SK-N-SH (cell line): ENCODE measurements at regions not wholly inside any gene's neighbourhood (a gene's known extent, or its start where the extent isn't known, plus 50 kb on each side); places are given as distances from the start of the nearest gene placed in this dataset.

Experiments
- CTCF ChIA-PET: fragments of 300-600, 350-600 bp; formaldehyde crosslinking; extraction: SDS; loops from one replicate; lab custom pipeline; 2021; lab: Yijun Ruan, JAX
- POLR2A ChIA-PET: fragments of 350-600 bp; sonication (Branson Sonifier 250); formaldehyde crosslinking; extraction: SDS; loops from one replicate; lab custom pipeline; 2020; ENCODE audit warnings: antibody characterized with exemption, inconsistent platforms; lab: Yijun Ruan, JAX
- DNase-seq: peaks from one replicate; pipeline ENCODE4 v3.0.0; 2012
- H2AFZ ChIP-seq: fragments of 200-600 bp; sonication (generic); 2 replicates; pipeline ENCODE4 v1.8.1; 2016; ENCODE audit warnings: antibody characterized with exemption, mild to moderate bottlenecking, low read depth
- H3F3A ChIP-seq: fragments of 200-600 bp; sonication (generic); replicated peaks from 2 replicates; pipeline ENCODE3; 2016; ENCODE audit warnings: antibody characterized with exemption, mild to moderate bottlenecking; ENCODE audit not compliant: insufficient read depth
- H3K27ac ChIP-seq, 2 experiments: fragments of 200-500 bp in 1 of 2; fragments of 200-600 bp in 1 of 2; sonication (Bioruptor generic) in 1 of 2; sonication (generic), shearing (Covaris generic) in 1 of 2; 2 replicates each; pipeline versions ENCODE4 v1.5.1 to v1.6.1; 2014 to 2016; ENCODE audit warnings: low read depth in 2 of 2, inconsistent platforms in 1 of 2, low read length in 1 of 2, mild to moderate bottlenecking in 1 of 2, mixed read lengths in 1 of 2
- H3K27me3 ChIP-seq: fragments of 200-600 bp; sonication (generic), shearing (Covaris generic); 2 replicates; pipeline ENCODE4 v1.6.1; 2016; ENCODE audit warnings: mixed run types; ENCODE audit not compliant: insufficient read depth
- H3K36me3 ChIP-seq, 2 experiments: fragments of 200-500 bp in 1 of 2; fragments of 200-600 bp in 1 of 2; sonication (Bioruptor generic) in 1 of 2; sonication (generic) in 1 of 2; replicated peaks in 1 of 2; 2 replicates each; pipeline versions ENCODE3 to v1.5.1; 2014 to 2016; ENCODE audit warnings: low read length in 1 of 2, mild to moderate bottlenecking in 1 of 2; ENCODE audit not compliant: insufficient read depth in 2 of 2, control insufficient read depth in 1 of 2
- H3K4me1 ChIP-seq, 2 experiments: fragments of 200-500 bp in 1 of 2; fragments of 200-600 bp in 1 of 2; sonication (Bioruptor generic) in 1 of 2; sonication (generic), shearing (Covaris generic) in 1 of 2; 2 replicates each; pipeline versions ENCODE4 v1.5.1 to v1.6.1; 2014 to 2016; ENCODE audit warnings: low read depth in 1 of 2, low read length in 1 of 2, mixed run types in 1 of 2; ENCODE audit not compliant: insufficient read depth in 2 of 2, control insufficient read depth in 1 of 2
- H3K4me2 ChIP-seq: fragments of 200-600 bp; sonication (generic), shearing (Covaris generic); 2 replicates; pipeline ENCODE4 v1.6.1; 2017; ENCODE audit warnings: mixed run types
- H3K4me3 ChIP-seq, 2 experiments: fragments of 200-500 bp in 1 of 2; fragments of 200-600 bp in 1 of 2; sonication (Bioruptor generic) in 1 of 2; sonication (generic), shearing (Covaris generic) in 1 of 2; 2 replicates each; pipeline versions ENCODE4 v1.5.1 to v1.8.1; 2014 to 2016; ENCODE audit warnings: low read depth in 2 of 2, inconsistent platforms in 1 of 2, low read length in 1 of 2, mild to moderate bottlenecking in 1 of 2, mixed read lengths in 1 of 2, moderate library complexity in 1 of 2
- H3K79me2 ChIP-seq: fragments of 200-600 bp; sonication (generic); 2 replicates; pipeline ENCODE4 v1.8.1; 2017; ENCODE audit warnings: mild to moderate bottlenecking; ENCODE audit not compliant: insufficient read depth
- H3K9ac ChIP-seq: fragments of 200-600 bp; sonication (generic); 2 replicates; pipeline ENCODE4 v1.6.1; 2017; ENCODE audit warnings: mixed run types
- H3K9me2 ChIP-seq: fragments of 200-600 bp; sonication (generic); 2 replicates; pipeline ENCODE4 v1.6.1; 2017; ENCODE audit warnings: mixed run types
- H3K9me3 ChIP-seq: fragments of 200-600 bp; sonication (generic); 2 replicates; pipeline ENCODE4 v1.6.1; 2017; ENCODE audit warnings: mixed run types, mild to moderate bottlenecking, moderate library complexity
- H4K20me1 ChIP-seq: fragments of 200-600 bp; sonication (generic); 2 replicates; pipeline ENCODE4 v1.6.1; 2017; ENCODE audit warnings: mild to moderate bottlenecking, mixed run types; ENCODE audit not compliant: insufficient read depth
- CHD2 ChIP-seq: fragments of 150-350 bp; IDR thresholded peaks from 2 replicates; pipeline ENCODE4 v1.6.1; 2018; ENCODE audit warnings: low read length; ENCODE audit not compliant: partially characterized antibody
- EP300 ChIP-seq, 2 experiments: IDR thresholded peaks; 2 replicates each; pipeline versions ENCODE4 v1.4.0 to v1.6.1; 2012; ENCODE audit warnings: borderline replicate concordance in 1 of 2, low read depth in 1 of 2, low read length in 1 of 2
- EZH2phosphoT487 ChIP-seq: fragments of 200-600 bp; sonication (generic); IDR thresholded peaks from 2 replicates; pipeline ENCODE4 v1.6.1; 2017; ENCODE audit warnings: low read depth, mixed run types, mild to moderate bottlenecking, antibody characterized with exemption, moderate library complexity, borderline replicate concordance
- FOXM1 ChIP-seq: IDR thresholded peaks from 2 replicates; pipeline ENCODE4 v1.4.0; 2012; ENCODE audit warnings: low read depth, mild to moderate bottlenecking
- GABPA ChIP-seq: IDR thresholded peaks from 2 replicates; pipeline ENCODE4 v1.4.0; 2012; ENCODE audit warnings: low read depth, mild to moderate bottlenecking
- GATA2 ChIP-seq: sonication (generic); formaldehyde crosslinking; IDR thresholded peaks from 2 replicates; pipeline ENCODE4 v1.5.0; 2020; ENCODE audit warnings: mild to moderate bottlenecking, missing genetic modification reagents
- JUND ChIP-seq: IDR thresholded peaks from 2 replicates; pipeline ENCODE4 v1.4.0; 2012
- MEF2A ChIP-seq: IDR thresholded peaks from 2 replicates; pipeline ENCODE4 v1.4.0; 2012; ENCODE audit warnings: low read depth, borderline replicate concordance
- NRF1 ChIP-seq: IDR thresholded peaks from 2 replicates; pipeline ENCODE4 v1.6.1; 2012; ENCODE audit warnings: low read depth, mild to moderate bottlenecking, low read length
- POLR2AphosphoS5 ChIP-seq: IDR thresholded peaks from 2 replicates; pipeline ENCODE4 v1.6.1; 2012; ENCODE audit warnings: low read depth, low read length
- RAD21 ChIP-seq: IDR thresholded peaks from 2 replicates; pipeline ENCODE4 v1.6.1; 2012; ENCODE audit warnings: mild to moderate bottlenecking, low read length
- RFX5 ChIP-seq: IDR thresholded peaks from 2 replicates; pipeline ENCODE4 v1.6.1; 2012; ENCODE audit warnings: mild to moderate bottlenecking, improper control_type of control experiment, low read length
- TCF12 ChIP-seq: IDR thresholded peaks from 2 replicates; pipeline ENCODE4 v1.4.0; 2012
- YY1 ChIP-seq: IDR thresholded peaks from 2 replicates; pipeline ENCODE4 v1.4.0; 2012; ENCODE audit warnings: low read depth, mild to moderate bottlenecking
- WGBS: methylation state at CpG from one replicate; pipeline ENCODE4 v1.1.6; 2017; ENCODE audit warnings: low lambda C conversion rate; 5-methylcytosine and 5-hydroxymethylcytosine counted together
- TF ChIP-seq, protein P1 (sequence below): IDR thresholded peaks from 2 replicates; pipeline ENCODE4 v1.4.0; 2012; ENCODE audit warnings: low read depth, borderline replicate concordance
- TF ChIP-seq, protein P2 (sequence below): IDR thresholded peaks from 2 replicates; pipeline ENCODE4 v1.6.1; 2012; ENCODE audit warnings: mild to moderate bottlenecking, low read depth, low read length, moderate library complexity
- TF ChIP-seq, protein P3 (sequence below): IDR thresholded peaks from 2 replicates; pipeline ENCODE4 v1.4.0; 2012; ENCODE audit warnings: low read depth
- TF ChIP-seq, protein P4 (sequence below): fragments of 150-350 bp; IDR thresholded peaks from 2 replicates; pipeline ENCODE4 v1.6.1; 2017; ENCODE audit warnings: antibody characterized with exemption, low read length, low read depth, borderline replicate concordance
- TF ChIP-seq, protein P5 (sequence below): IDR thresholded peaks from 2 replicates; pipeline ENCODE4; 2012
- TF ChIP-seq, protein P6 (sequence below): fragments of 150-350 bp; IDR thresholded peaks from 2 replicates; pipeline ENCODE4 v1.6.1; 2016; ENCODE audit warnings: mild to moderate bottlenecking, low read depth, low read length

DNA sequence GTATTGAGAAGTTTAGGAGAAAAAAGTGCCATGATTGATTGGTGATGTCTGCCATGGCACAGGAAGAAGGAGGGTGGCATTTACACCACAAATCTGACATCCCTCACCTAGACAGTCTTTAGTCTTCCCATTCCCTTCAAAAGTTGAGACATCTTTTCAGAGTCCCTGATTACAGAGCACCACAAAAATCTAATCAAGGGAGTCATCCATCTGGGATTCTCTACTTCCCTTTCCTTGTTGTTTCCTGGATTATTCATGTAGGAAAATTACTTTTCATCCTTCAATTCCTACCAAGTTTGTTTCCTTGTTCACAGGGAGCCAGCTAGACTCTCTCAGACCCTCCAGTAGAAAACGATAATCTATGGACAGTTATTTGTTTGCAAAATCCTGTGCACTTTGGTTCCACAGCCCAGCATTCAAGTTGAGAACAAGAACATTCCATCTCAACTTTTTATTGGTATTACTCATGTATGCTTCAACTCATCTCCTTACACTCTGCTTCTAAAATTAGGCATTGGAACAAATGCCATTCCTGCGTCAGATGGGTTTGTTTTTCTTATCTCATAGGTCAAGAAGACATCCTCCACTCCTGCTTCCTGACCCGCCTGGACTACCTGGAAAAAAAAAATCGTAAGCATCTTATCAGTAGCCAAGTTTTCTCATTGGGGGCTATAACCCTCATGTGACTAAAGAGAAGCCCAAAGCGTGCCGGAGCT lies 259.9 kb downstream of the FOXO1 start (continued):
- TF ChIP-seq EP300 (IDR thresholded peaks at IDR 0.05; ENCODE audit: borderline replicate concordance in 1 of 2, low read depth in 1 of 2, low read length in 1 of 2) (peak in 1 of 2 experiments; percentile 31; a peak in 1 of 4 replicates), TCF12 (peak; percentile 53), GATA2 (CRISPR knock-in tag) (no peak)
- TF ChIP-seq, protein P1, sequence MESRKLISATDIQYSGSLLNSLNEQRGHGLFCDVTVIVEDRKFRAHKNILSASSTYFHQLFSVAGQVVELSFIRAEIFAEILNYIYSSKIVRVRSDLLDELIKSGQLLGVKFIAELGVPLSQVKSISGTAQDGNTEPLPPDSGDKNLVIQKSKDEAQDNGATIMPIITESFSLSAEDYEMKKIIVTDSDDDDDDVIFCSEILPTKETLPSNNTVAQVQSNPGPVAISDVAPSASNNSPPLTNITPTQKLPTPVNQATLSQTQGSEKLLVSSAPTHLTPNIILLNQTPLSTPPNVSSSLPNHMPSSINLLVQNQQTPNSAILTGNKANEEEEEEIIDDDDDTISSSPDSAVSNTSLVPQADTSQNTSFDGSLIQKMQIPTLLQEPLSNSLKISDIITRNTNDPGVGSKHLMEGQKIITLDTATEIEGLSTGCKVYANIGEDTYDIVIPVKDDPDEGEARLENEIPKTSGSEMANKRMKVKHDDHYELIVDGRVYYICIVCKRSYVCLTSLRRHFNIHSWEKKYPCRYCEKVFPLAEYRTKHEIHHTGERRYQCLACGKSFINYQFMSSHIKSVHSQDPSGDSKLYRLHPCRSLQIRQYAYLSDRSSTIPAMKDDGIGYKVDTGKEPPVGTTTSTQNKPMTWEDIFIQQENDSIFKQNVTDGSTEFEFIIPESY = no peak

DNA sequence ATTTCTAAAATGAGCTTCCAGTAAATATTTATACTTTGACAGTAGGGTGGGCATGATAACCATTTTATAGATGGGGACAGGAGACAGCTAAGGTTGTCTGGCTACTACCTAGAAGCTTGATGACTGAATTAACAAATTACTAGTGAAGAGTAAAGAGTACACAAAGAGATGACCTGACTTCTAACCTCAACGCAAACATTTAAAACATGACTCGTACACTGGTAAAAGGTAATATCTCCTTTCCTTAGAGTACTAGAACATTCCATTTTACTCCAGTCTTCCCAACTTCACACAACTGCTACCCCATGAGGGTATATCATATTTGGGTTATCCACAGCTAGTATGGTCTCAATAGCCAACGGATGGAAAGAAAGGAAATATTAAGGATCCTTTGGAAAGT lies 258.9 kb downstream of the FOXO1 start:
- no peaks in the 10 kb centered on the region for H3K79me2 ChIP-seq
- no peak overlapping the region for H2AFZ ChIP-seq
- H3K36me3 ChIP-seq = no peaks in the 10 kb centered on the region
- no peaks in the 10 kb centered on the region for H4K20me1 ChIP-seq
- peaks cover 0 to 19% of the 10 kb centered on the region in 2 experiments; a peak in 3 of 4 replicates for H3K4me1 ChIP-seq
- H3F3A ChIP-seq = peaks cover 15% of the 10 kb centered on the region
- no peak overlapping the region for H3K4me3 ChIP-seq
- ChIA-PET CTCF (no interaction called here), POLR2A (no interaction called here)
- H3K27ac ChIP-seq = no peak overlapping the region; a peak in 1 of 4 replicates
- no peak overlapping the region for H3K4me2 ChIP-seq
- H3K9ac ChIP-seq = no peak overlapping the region
- H3K9me3 ChIP-seq = no peaks in the 10 kb centered on the region
- 71% methylated on average over 3 of the region's 3 CpGs for WGBS
- 0 out of 2 replicates have a peak, but pooled peaks cover 3% of the 10 kb centered on the region for H3K9me2 ChIP-seq
- DNase-seq = no peak
- H3K27me3 ChIP-seq = no peaks in the 10 kb centered on the region
- TF ChIP-seq MEF2A (no peak), JUND (no peak), EZH2phosphoT487 (no peak), NRF1 (no peak), FOXM1 (no peak), TCF12 (no peak), GABPA (no peak), RFX5 (no peak), RAD21 (no peak), CHD2 (no peak), YY1 (no peak), POLR2AphosphoS5 (no peak)
- TF ChIP-seq, protein P1 = no peak
- TF ChIP-seq, protein P2, sequence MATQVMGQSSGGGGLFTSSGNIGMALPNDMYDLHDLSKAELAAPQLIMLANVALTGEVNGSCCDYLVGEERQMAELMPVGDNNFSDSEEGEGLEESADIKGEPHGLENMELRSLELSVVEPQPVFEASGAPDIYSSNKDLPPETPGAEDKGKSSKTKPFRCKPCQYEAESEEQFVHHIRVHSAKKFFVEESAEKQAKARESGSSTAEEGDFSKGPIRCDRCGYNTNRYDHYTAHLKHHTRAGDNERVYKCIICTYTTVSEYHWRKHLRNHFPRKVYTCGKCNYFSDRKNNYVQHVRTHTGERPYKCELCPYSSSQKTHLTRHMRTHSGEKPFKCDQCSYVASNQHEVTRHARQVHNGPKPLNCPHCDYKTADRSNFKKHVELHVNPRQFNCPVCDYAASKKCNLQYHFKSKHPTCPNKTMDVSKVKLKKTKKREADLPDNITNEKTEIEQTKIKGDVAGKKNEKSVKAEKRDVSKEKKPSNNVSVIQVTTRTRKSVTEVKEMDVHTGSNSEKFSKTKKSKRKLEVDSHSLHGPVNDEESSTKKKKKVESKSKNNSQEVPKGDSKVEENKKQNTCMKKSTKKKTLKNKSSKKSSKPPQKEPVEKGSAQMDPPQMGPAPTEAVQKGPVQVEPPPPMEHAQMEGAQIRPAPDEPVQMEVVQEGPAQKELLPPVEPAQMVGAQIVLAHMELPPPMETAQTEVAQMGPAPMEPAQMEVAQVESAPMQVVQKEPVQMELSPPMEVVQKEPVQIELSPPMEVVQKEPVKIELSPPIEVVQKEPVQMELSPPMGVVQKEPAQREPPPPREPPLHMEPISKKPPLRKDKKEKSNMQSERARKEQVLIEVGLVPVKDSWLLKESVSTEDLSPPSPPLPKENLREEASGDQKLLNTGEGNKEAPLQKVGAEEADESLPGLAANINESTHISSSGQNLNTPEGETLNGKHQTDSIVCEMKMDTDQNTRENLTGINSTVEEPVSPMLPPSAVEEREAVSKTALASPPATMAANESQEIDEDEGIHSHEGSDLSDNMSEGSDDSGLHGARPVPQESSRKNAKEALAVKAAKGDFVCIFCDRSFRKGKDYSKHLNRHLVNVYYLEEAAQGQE = no peak
- TF ChIP-seq, protein P3, sequence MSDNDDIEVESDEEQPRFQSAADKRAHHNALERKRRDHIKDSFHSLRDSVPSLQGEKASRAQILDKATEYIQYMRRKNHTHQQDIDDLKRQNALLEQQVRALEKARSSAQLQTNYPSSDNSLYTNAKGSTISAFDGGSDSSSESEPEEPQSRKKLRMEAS = no peak
- TF ChIP-seq, protein P4, sequence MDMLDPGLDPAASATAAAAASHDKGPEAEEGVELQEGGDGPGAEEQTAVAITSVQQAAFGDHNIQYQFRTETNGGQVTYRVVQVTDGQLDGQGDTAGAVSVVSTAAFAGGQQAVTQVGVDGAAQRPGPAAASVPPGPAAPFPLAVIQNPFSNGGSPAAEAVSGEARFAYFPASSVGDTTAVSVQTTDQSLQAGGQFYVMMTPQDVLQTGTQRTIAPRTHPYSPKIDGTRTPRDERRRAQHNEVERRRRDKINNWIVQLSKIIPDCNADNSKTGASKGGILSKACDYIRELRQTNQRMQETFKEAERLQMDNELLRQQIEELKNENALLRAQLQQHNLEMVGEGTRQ = no peak
- TF ChIP-seq, protein P5, sequence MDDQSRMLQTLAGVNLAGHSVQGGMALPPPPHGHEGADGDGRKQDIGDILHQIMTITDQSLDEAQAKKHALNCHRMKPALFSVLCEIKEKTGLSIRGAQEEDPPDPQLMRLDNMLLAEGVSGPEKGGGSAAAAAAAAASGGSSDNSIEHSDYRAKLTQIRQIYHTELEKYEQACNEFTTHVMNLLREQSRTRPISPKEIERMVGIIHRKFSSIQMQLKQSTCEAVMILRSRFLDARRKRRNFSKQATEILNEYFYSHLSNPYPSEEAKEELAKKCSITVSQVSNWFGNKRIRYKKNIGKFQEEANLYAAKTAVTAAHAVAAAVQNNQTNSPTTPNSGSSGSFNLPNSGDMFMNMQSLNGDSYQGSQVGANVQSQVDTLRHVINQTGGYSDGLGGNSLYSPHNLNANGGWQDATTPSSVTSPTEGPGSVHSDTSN = no peak
- TF ChIP-seq, protein P6, sequence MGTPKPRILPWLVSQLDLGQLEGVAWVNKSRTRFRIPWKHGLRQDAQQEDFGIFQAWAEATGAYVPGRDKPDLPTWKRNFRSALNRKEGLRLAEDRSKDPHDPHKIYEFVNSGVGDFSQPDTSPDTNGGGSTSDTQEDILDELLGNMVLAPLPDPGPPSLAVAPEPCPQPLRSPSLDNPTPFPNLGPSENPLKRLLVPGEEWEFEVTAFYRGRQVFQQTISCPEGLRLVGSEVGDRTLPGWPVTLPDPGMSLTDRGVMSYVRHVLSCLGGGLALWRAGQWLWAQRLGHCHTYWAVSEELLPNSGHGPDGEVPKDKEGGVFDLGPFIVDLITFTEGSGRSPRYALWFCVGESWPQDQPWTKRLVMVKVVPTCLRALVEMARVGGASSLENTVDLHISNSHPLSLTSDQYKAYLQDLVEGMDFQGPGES = no peak
